ENCODE measurements at regions not wholly inside any gene's neighbourhood (a gene's known extent, or its start where the extent isn't known, plus 50 kb on each side); places are given as distances from the start of the nearest gene placed in this dataset.

- WGBS, 4 donors = 1 to 2% (median 1%) methylated on average over 32 to 109 of the region's 109 CpGs
- peak overlapping the region in 1 of 12 donors; percentile 62 for H3K27ac ChIP-seq
- TF ChIP-seq POLR2A (IDR thresholded peaks at IDR 0.05) = no peak
- no peak for TF ChIP-seq CTCF (IDR thresholded peaks at IDR 0.05)
- peak in 3 of 4 donors; percentile 28 to 47 (median 42) for ATAC-seq
- intact Hi-C loops (cut with DNase I) = loop anchor here in 1 of 10 donors (5.0 kb wide), 1 partner anchor 44 kb away; no protein-coding TSS in a partner anchor
- peak overlapping the region; percentile 41 to 86 (median 62) for H3K4me3 ChIP-seq
- peaks cover 0 to 4% (median 0%) of the 10 kb centered on the region in 9 donors for H3K27me3 ChIP-seq
- H3K36me3 ChIP-seq = no peaks in the 10 kb centered on the region
- H3K4me1 ChIP-seq = peaks cover 0 to 31% (median 14%) of the 10 kb centered on the region in 12 donors
- DNase-seq = peak in 3 of 5 donors; percentile 18 to 60 (median 28)
- no peaks in the 10 kb centered on the region for H3K9me3 ChIP-seq
These were observed 86.6 kb upstream of the ARHGAP32 start for GRCh38 chr11:129278586-129279319.

DNA sequence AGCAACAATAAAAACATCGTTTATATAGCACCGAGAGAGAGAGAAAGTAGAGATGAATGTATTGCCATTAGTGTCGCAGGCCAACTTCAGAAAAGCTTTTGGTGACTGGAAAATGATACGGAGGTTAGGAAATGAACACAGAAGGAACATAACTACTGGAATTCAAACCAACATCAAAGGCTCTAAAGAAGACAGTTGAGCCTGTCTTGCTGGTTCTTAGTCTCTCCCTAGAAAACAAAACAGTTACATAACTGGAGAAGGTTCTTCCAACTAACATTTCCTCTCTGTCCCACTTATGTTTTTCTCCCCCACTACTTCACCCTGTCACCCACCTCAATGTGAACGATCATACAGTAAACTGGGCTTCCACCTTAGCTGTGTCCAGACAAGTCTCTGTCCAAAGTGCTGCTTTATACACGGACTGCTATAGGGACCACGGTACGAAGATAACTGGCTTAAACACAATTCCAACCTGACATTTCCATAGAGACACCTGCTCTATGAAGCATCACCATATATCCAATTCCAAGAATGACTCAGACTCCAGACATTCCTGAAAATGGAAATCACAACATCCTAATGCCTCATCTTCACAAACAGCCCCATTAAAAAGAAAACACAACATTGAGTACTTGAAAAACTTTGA is 85.2 kb upstream of the ARHGAP32 start:
- no peak overlapping the region for H3K4me3 ChIP-seq
- intact Hi-C loops (cut with DNase I) = loop anchor here in 1 of 10 donors (5.0 kb wide), 1 partner anchor 45 kb away; no protein-coding TSS in a partner anchor
- H3K36me3 ChIP-seq = no peaks in the 10 kb centered on the region
- TF ChIP-seq CTCF (IDR thresholded peaks at IDR 0.05) = no peak
- TF ChIP-seq POLR2A (IDR thresholded peaks at IDR 0.05) = no peak
- peaks cover 0 to 4% (median 0%) of the 10 kb centered on the region in 9 donors for H3K27me3 ChIP-seq
- no peak overlapping the region for H3K27ac ChIP-seq
- peaks cover 0 to 31% (median 14%) of the 10 kb centered on the region in 12 donors for H3K4me1 ChIP-seq
- no peaks in the 10 kb centered on the region for H3K9me3 ChIP-seq
- ATAC-seq = no peak
- no peak for DNase-seq
- 77 to 85% (median 80%) methylated on average over 8 of the region's 8 CpGs for WGBS, 4 donors

- no peak overlapping the region for H3K27ac ChIP-seq
- H3K4me1 ChIP-seq = peaks cover 0 to 31% (median 14%) of the 10 kb centered on the region in 12 donors
- no peak overlapping the region for H3K4me3 ChIP-seq
- H3K36me3 ChIP-seq = no peaks in the 10 kb centered on the region
- 82 to 84% (median 83%) methylated on average over 3 of the region's 3 CpGs for WGBS, 4 donors
- DNase-seq = no peak
- TF ChIP-seq POLR2A (IDR thresholded peaks at IDR 0.05) (no peak), CTCF (IDR thresholded peaks at IDR 0.05) (no peak)
- intact Hi-C loops (cut with DNase I) = loop anchor here in 1 of 10 donors (5.0 kb wide), 1 partner anchor 46 kb away; no protein-coding TSS in a partner anchor
- ATAC-seq = no peak
- H3K27me3 ChIP-seq = peaks cover 0 to 4% (median 0%) of the 10 kb centered on the region in 9 donors
- no peaks in the 10 kb centered on the region for H3K9me3 ChIP-seq
These were observed 83.7 kb upstream of the ARHGAP32 start for GRCh38 chr11:129275828-129276227.

Measured in heart left ventricle (tissue), 16 donors.